GM12878 (cell line): ENCODE measurements at regions not wholly inside any gene's neighbourhood (a gene's known extent, or its start where the extent isn't known, plus 50 kb on each side); places are given as distances from the start of the nearest gene placed in this dataset.

Experiments
- CTCF ChIP-seq, 3 experiments: IDR thresholded peaks in 2 of 3; conservative IDR thresholded peaks in 1 of 3; 2 replicates each; pipeline ENCODE4 v1.5.1; 2011; ENCODE audit warnings: low read depth in 3 of 3, low read length in 3 of 3, mild to moderate bottlenecking in 3 of 3, control low read depth in 2 of 3, moderate library complexity in 2 of 3, inconsistent platforms in 1 of 3, mixed read lengths in 1 of 3; ENCODE audit not compliant: control insufficient read depth in 2 of 3, insufficient read depth in 1 of 3; ENCODE audit errors: extremely low read depth in 1 of 3
- EZH2 ChIP-seq: IDR thresholded peaks from 2 replicates; pipeline ENCODE4 v1.6.1; 2012; ENCODE audit warnings: low read depth, mild to moderate bottlenecking, control low read depth, inconsistent platforms, low read length, borderline replicate concordance; ENCODE audit not compliant: control insufficient read depth
- FOS ChIP-seq: IDR thresholded peaks from 3 replicates; pipeline ENCODE4 v1.6.1; 2011; ENCODE audit warnings: borderline replicate concordance; ENCODE audit not compliant: insufficient read length; ENCODE audit errors: extremely low read depth
- GABPA ChIP-seq: IDR thresholded peaks from 2 replicates; pipeline ENCODE4 v1.6.1; 2014; ENCODE audit warnings: antibody characterized with exemption, low read depth, mild to moderate bottlenecking, inconsistent platforms
- JUNB ChIP-seq: IDR thresholded peaks from 2 replicates; pipeline ENCODE4 v1.6.1; 2016; ENCODE audit warnings: antibody characterized with exemption, mild to moderate bottlenecking
- MAX ChIP-seq: IDR thresholded peaks from 2 replicates; pipeline ENCODE4 v1.6.1; 2012; ENCODE audit warnings: low read depth, low read length, improper control_type of control experiment
- MTA3 ChIP-seq: IDR thresholded peaks from 2 replicates; pipeline ENCODE4 v1.6.1; 2012; ENCODE audit warnings: low read length, inconsistent platforms, borderline replicate concordance
- POLR2AphosphoS5 ChIP-seq: IDR thresholded peaks from 2 replicates; pipeline ENCODE4 v1.6.1; 2011; ENCODE audit warnings: mild to moderate bottlenecking, low read length, inconsistent platforms
- POU2F2 ChIP-seq: IDR thresholded peaks from 3 replicates; pipeline ENCODE4 v1.6.1; 2011; ENCODE audit warnings: low read depth, mild to moderate bottlenecking, low read length, borderline replicate concordance
- RAD21 ChIP-seq: IDR thresholded peaks from 2 replicates; pipeline ENCODE4 v1.6.1; 2011; ENCODE audit warnings: mild to moderate bottlenecking, low read depth, low read length, moderate library complexity; ENCODE audit not compliant: insufficient read depth
- SIX5 ChIP-seq: IDR thresholded peaks from 2 replicates; pipeline ENCODE4 v1.6.1; 2011; ENCODE audit warnings: mild to moderate bottlenecking, low read depth, low read length, moderate library complexity; ENCODE audit not compliant: severe bottlenecking
- USF2 ChIP-seq: IDR thresholded peaks from 2 replicates; pipeline ENCODE4 v1.6.1; 2011; ENCODE audit warnings: low read depth, low read length, improper control_type of control experiment, borderline replicate concordance

DNA sequence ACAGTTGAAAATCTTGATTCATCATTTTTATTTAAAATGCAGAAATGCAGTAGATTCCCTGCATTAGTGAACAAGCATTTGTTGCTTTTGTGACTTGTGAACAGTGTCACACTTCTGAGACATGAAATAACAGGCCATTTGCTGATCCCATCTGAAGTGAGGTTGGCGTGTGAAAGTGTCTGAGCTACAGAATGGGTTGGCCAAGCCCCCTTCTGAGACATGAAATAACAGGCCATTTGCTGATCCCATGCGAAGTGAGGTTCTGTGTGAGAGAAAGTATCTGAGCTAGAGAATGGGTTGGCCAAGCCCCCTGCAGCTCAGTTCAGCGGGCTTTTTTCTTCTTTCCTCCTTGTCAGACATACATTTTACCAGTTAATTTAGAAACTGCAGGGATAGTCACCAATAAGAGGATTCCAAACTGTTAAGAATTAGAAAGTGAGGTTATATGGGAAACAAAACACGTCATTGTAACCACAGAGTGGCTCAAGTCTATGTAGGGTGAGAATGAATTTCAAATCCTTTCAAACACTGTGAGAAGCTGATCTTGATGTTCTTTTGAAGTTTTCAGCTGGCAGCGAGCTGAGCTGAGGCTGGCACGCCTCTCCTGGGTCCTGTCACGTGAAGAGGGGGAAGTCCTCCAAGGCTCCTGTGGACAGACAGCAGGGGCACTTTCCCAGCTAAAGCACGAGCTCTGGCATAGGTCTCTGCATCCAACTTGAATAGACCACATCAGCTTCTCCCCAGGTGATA is 339.2 kb upstream of the SALL3 start:
- no peak for TF ChIP-seq RAD21
- TF ChIP-seq MAX: no peak
- TF ChIP-seq CTCF (IDR thresholded peaks at IDR 0.05 in 2 of 3, conservative IDR thresholded peaks at IDR 0.05 in 1 of 3; ENCODE audit: control insufficient read depth in 2 of 3, extremely low read depth in 1 of 3, insufficient read depth in 1 of 3, low read depth in 3 of 3, low read length in 3 of 3): no peak
- TF ChIP-seq POLR2AphosphoS5: no peak
- TF ChIP-seq USF2: no peak
- no peak for TF ChIP-seq GABPA
- TF ChIP-seq MTA3: no peak
- TF ChIP-seq EZH2: no peak
- TF ChIP-seq FOS: no peak
- TF ChIP-seq POU2F2: no peak
- no peak for TF ChIP-seq JUNB
- no peak for TF ChIP-seq SIX5
